HCEC 1CT (cell line): ENCODE measurements at regions not wholly inside any gene's neighbourhood (a gene's known extent, or its start where the extent isn't known, plus 50 kb on each side); places are given as distances from the start of the nearest gene placed in this dataset.
"Not testable (repeated sequence)": the region's sequence is repeated elsewhere in the genome, so short reads cannot be mapped to it uniquely, and the experiment has no call there.

ENCODE experiments used
- DNase-seq: peaks from one replicate; pipeline ENCODE4 v3.0.0-alpha.2; 2017

GRCh38 chr19:30105316-30105715 is 163.3 kb downstream of the URI1 start:
- DNase-seq: no peak

- no peak for DNase-seq
These were observed 163.7 kb downstream of the URI1 start for GRCh38 chr19:30105727-30106126.

DNA sequence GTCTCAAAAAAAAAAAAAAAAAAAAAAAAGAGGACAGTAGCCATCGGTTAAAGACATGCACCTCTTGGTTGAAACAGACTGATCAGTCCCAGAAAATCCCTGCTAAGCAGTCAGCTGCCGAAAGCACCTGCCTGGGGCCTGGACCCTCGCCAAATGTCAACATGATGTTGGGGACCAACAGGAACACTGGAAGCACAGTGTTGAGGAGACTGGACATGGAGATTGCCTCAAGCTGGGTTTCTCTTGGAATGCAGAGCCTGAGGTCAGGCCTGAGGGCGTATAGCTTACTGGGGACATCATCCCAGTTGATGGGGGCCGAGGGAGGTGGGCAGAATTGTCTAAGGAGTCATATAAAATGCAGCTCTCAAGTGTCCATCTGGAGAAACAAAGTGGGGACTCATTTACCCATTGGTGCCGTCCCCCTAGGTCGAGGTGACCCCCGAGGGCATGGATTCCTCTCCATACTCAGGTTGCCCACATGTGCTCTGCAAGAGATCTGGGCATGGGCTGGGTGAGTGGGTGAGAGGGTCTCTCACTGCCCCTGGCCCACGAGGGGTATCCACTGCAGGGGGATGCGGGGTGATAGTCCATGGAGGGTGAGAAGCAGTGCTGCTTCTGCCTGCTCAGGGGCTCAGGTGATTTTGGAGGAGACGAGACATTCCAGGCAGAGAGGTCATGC is 164.5 kb downstream of the URI1 start:
- no peak for DNase-seq

- DNase-seq: no peak
These were observed 165.2 kb downstream of the URI1 start for GRCh38 chr19:30107251-30107650.

DNA sequence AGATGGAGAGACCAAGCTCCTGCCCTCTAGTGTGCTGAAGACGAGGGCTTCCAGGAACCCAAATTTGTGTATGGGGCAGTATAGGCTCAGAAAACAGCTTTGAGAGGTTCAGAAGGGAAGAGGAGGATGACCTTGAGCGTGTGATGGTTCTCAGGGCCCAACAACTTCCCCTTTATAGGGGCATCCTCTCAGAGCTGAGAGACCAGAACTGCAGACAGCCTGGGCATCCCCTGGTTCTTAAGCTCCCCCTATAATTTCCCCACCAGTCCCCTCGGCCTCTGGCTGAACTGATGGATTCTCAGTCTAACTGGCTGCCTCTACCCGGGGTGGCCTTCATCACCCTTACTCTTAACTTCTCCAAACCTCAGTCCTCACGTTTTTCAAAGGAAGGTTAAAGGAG is 167.5 kb downstream of the URI1 start:
- no peak for DNase-seq

GRCh38 chr19:30111021-30111855 is 169.2 kb downstream of the URI1 start:
- no peak for DNase-seq

DNA sequence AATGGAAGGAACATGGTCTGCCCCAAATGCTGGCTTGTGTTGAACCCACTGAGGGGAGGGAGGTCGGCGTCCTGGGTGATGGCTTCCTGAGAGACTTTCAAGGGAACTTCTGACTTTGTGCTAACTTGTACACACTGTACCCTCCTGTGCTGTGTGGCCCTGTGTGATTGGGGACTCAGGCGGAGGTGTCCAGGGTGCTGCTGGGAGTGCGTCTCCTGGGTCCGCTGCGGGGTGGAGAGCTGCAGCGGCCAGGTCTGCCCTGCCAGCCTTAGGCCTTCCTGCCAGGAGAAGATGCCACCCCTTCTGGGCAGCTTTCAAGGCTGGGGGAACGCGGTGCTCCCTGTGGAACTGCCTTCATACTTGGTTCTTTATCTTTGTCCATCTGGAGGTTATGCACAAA is 170.1 kb downstream of the URI1 start:
- no peak for DNase-seq

- DNase-seq: no peak
These were observed 170.6 kb downstream of the URI1 start for GRCh38 chr19:30112666-30113065.

DNA sequence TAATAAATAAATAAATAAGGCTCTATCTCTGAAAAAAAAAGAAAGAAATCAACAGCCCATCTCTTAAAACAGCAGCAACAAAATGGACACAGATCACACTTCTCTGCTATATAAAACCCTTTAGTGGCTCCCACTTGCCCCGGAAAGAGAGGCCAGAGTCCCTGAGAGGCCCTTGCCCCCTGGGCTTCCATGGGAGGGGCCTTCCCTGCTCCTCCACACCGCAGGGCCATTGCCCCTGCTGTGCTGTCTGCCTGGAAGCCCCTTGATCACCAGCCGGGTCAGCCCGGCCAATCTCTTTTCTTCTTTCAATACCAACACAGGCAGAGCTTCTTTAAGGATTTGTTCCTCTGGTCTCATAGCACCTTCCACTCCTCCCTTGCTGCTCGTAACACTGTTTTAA is 171.1 kb downstream of the URI1 start:
- no peak for DNase-seq

GRCh38 chr19:30114095-30114494 is 172.1 kb downstream of the URI1 start:
- not testable (repeated sequence) for DNase-seq

DNA sequence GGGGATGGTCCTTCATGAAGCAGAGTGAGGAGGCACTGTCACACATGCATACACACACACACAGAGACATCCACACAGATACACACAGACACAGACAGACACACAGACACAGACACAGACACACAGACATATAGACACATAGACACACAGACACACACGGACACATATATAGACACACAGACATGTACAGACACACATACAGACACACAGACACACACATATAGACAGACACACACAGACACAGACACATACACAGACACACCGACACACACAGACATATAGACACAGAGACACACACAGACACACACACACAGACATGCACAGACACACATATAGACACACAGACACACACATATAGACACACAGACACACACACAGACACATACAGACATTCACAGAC is 173.9 kb downstream of the URI1 start:
- DNase-seq: no peak

DNA sequence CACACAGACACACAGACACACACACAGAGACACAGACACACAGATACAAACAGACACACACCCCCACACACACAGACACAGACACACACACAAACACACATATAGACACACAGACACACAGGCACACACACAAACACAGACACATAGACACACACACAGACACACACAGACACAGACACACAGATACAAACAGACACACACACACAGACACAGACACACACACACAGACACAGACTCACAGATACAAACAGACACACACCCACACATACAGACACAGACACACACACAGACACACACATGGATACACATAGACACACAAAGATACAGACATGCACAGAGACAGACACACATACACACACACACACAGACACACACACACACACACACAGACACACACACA is 174.5 kb downstream of the URI1 start:
- DNase-seq: no peak

DNA sequence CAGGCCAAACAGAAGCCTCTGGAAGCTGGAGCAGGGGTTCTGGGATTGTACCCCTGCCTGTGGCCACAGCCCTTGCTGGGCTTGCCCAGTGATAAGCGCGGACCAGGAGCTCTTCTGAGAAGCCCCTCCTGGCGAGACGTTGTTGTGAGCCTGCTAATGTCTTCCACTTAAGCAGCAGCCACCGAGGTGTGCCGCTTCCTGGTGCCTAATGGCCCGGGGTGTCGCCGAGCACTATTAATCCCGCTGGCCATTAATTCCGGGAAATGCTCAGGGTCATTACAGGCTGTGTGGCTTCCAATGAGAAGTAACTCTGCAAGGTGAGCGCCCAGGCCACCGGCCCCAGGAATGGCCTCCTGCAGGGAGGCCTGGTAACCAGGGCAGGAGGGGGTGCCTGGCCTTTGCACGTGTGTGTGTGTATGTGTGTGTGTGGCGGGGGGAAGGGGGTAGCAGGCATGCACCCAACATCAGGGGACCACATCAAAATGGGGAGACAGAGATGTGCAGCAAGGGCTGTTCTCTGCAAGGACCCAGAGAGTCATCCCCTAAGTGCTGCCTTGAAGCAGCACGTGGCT is 175.0 kb downstream of the URI1 start:
- no peak for DNase-seq

DNA sequence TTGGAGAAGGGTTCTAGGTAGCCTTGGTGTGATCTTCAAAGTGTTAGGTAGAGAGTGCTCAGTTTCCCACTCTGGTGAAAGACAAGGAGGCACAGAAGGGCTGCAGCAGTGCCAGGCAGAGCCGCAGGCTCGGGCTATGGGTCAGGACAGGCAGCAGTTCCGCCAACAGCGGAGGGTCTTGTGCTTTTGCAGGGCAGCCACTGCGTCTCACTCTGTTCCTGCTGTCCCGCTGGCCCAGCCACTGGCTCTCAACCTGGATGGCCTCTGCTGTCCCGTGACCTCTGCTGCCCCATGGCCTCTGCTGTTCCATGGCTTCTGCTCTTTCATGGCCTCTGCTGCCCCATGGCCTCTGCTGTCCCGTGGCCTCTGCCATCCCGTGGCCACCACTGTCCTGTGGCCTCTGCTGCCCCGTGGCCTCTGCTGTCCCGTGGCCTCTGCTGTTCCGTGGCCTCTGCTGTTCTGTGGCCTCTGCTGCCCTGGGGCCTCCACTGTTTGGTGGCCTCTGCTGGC is 175.7 kb downstream of the URI1 start:
- DNase-seq: no peak

DNA sequence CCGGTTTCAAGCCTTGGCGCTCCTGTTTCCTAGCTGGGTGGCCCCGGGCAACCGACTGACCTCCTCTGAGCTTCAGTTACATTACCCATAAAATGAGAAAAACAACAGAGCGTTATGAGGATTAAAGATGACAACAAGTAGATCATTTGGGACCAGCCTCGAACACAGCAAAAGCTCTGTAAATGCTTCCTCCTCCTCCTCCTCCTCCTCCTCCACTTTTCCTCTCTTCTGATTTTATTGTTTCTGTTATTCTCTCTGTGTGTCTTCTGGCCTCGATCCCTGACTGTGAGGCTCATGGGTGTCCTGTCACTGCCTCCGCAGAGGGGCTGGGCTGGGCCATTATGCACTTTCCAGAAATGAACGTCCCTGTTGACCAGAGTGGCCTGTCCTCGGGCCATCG is 176.2 kb downstream of the URI1 start:
- DNase-seq: no peak

- DNase-seq: no peak
These were observed 176.7 kb downstream of the URI1 start for GRCh38 chr19:30118760-30119159.

DNA sequence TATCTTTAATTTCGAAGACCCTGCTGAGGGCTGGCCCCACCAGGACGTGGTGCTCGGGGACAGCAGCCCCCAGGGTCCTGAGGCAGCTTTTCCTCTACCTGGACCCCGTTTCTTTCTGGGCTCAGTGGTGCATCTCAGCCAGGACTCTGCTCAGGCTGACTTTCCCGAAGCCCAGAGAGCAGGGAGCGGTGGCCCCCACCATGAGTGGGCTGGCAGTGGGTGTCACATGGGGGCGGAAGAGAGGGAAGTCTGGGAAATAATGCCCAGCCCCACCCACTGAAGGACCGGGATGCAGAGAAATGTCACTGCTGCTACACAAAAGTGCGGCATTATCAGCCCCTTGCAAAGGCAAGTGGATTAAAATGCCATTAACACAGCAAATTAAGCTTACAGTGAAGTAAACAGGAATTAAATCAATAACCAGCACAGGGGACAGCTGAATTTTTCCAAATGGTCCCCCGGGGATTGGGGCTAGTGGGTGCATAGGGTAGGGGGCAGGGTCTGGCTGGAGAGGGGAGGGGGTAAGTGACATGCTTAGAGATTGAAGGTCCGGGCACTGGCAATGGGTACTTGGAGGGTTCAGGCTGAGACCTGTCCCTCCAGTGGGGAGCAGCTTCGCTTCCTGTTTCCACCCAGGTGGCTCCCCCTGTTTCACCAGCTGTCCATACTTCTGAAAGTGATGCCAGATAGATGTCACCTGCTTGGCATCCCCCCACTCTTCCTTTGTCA is 177.3 kb downstream of the URI1 start:
- no peak for DNase-seq

DNA sequence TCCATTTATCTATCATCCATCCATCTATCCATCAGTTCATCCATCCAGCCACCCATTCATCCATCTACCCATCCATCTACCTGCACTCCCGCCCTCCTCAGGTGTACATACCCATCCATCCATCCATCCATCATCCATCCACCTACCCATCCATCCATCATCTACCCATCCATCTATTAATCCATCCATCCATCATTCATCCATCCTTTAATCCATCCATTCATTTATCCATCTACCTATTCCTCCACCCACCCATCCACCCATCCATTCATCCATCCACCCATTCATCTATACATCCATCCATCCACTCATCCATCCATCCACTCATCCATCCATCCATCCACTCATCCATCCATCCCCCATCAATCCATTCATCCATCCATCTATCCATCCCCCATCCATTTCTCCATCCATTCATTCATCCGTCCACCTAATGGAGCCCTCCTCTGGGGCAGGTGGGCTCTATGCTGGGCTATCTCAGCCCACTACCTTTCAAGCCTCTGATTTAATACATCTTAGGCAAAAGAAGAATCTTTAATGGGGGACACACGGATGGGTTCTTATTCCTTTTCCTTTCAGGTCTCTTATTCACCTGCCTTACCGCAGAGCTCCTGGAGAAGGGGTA is 178.9 kb downstream of the URI1 start:
- DNase-seq: no peak

DNA sequence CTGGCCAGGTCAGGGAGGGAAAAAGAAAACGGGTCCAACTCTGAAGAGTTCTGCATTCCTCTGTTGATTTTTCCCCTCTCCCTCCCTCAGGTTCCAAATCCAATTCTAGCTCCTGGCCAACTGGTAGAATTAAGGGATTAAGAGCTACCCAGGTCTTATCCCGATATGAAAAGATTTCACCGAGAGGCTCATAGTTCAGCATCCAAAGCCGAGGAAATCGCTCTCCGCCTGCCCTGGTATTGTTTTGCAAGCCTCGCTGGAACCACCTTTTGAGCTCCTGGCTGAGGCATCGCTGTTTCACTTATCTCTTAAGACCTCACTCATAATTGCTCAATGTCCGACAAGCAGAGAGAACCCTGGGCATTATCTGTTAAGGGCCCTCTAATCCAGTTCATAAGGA is 180.4 kb downstream of the URI1 start:
- DNase-seq: no peak

- no peak for DNase-seq
These were observed 181.1 kb downstream of the URI1 start for GRCh38 chr19:30123119-30123518.

DNA sequence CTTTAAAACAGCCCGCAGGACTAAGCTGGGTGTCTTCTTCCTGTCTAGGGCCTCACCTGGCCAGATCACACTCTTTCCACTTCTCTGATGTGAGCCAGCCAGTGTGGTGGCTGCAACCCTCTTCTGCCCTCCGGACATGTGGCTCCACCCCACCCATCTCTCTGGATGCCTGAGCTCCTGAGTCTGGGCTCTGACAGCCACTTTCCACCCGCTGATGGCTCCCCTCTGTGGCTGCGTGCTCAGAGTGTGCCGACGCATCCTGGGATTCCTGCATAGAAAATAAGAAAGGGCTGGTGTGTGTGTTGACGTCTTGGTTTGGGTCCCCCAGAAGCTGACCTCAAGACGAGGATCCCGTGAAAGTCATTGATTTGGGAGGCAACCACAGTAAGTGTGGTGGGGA is 181.6 kb downstream of the URI1 start:
- no peak for DNase-seq

DNA sequence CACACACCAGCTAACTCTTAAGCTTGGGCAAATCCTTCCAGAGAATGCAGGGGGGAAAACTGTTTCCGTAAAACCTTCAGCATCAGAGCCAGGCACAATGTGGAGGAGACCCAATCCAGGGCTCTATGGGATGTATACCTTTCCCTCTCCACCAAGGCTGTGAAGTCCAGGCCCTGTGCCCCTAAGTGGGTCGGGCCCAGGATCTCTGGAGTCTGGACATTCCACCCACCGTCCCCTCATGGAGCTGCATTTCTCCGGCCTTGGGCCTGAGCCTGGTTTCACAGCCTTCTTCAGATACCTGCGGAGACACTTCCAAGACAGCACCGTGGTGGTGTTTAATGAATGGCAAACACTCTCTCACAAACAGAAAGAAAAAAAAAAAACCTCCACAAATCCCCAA is 186.2 kb downstream of the URI1 start:
- DNase-seq: no peak
